NT2/D1 (cell line): ENCODE measurements at regions not wholly inside any gene's neighbourhood (a gene's known extent, or its start where the extent isn't known, plus 50 kb on each side); places are given as distances from the start of the nearest gene placed in this dataset.

ENCODE experiments used
- SUZ12 ChIP-seq: IDR thresholded peaks from 2 replicates; pipeline ENCODE4 v1.6.1; 2011; ENCODE audit not compliant: insufficient read length, insufficient read depth; ENCODE audit errors: extremely low read depth
- YY1 ChIP-seq: IDR thresholded peaks from 2 replicates; pipeline ENCODE4 v1.6.1; 2011; ENCODE audit not compliant: insufficient read length, insufficient read depth
- ZNF274 ChIP-seq: IDR thresholded peaks from 2 replicates; pipeline ENCODE4 v1.6.1; 2011; ENCODE audit warnings: mild to moderate bottlenecking, low read depth, low read length

- TF ChIP-seq YY1 (no peak), ZNF274 (no peak), SUZ12 (no peak)
Observed at GRCh38 chr6:22807818-22808217, 238.5 kb downstream of the HDGFL1 start.
